Mesothelial cell of epicardium (in vitro differentiated cells): ENCODE measurements at regions not wholly inside any gene's neighbourhood (a gene's known extent, or its start where the extent isn't known, plus 50 kb on each side); places are given as distances from the start of the nearest gene placed in this dataset.

Experiments
- DNase-seq, 2 experiments: peaks; one replicate each; pipeline ENCODE4 v3.0.0; 2021; ENCODE audit warnings: low spot score in 2 of 2; ENCODE audit not compliant: unreplicated experiment in 2 of 2
- H3K27ac Mint-ChIP-seq: 2 replicates; pipeline ENCODE4 v1.8.0; 2021; ENCODE audit warnings: mixed read lengths
- H3K27me3 Mint-ChIP-seq: 2 replicates; pipeline ENCODE4 v1.8.0; 2021; ENCODE audit warnings: low read depth, mixed read lengths
- H3K36me3 Mint-ChIP-seq: 2 replicates; pipeline ENCODE4 v1.8.0; 2021; ENCODE audit warnings: mixed read lengths
- H3K4me1 Mint-ChIP-seq: 2 replicates; pipeline ENCODE4 v1.8.0; 2021; ENCODE audit warnings: mixed read lengths
- H3K4me3 Mint-ChIP-seq: 2 replicates; pipeline ENCODE4 v1.8.0; 2021; ENCODE audit warnings: mild to moderate bottlenecking, moderate library complexity, mixed read lengths
- H3K9me3 Mint-ChIP-seq: 2 replicates; pipeline ENCODE4 v1.8.0; 2021; ENCODE audit warnings: mixed read lengths
- TF ChIP-seq, protein P1 (sequence below): fragments of 200-600 bp; sonication (generic); IDR thresholded peaks from one replicate; pipeline ENCODE4 v1.5.0; 2021; ENCODE audit warnings: antibody characterized with exemption; ENCODE audit not compliant: unreplicated experiment

DNA sequence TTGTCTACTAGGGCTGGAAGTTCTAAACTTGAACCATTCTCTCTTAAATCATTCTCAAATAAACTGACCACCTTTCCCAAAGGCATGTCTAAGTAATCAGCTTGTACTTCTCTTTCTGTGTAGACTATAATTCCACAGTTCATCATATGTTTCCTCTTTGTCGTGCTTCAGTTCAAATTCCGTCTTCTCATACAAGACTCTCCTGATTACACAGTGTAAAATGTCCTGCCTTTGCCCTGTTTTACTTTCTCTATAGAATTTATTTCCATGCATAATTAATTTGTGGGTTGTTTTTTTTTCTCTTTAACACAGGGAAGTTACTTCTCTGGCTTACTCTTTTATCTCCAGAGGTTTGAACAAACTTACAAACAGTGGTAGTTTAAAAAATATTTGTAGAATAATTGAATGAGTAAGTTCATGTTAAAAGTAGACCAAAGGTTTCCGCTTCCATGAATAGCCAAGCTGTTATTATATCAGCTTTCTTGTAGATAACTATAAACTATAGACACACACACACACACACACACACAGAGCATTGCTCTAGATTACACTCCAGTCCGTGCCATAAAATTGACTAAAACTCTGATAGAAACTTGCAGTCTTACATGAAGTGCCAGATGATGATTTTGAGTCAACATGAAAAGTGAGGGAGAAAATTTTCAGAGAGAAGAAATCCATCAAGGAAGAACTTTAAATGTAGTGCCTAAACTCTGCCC is 119.0 kb downstream of the SUCNR1 start:
- no peak overlapping the region for H3K4me3 Mint-ChIP-seq
- no peak overlapping the region for H3K27ac Mint-ChIP-seq
- no peaks in the 10 kb centered on the region for H3K27me3 Mint-ChIP-seq
- no peaks in the 10 kb centered on the region for H3K9me3 Mint-ChIP-seq
- no peak for DNase-seq
- H3K4me1 Mint-ChIP-seq, result no peaks in the 10 kb centered on the region
- TF ChIP-seq, protein P1, sequence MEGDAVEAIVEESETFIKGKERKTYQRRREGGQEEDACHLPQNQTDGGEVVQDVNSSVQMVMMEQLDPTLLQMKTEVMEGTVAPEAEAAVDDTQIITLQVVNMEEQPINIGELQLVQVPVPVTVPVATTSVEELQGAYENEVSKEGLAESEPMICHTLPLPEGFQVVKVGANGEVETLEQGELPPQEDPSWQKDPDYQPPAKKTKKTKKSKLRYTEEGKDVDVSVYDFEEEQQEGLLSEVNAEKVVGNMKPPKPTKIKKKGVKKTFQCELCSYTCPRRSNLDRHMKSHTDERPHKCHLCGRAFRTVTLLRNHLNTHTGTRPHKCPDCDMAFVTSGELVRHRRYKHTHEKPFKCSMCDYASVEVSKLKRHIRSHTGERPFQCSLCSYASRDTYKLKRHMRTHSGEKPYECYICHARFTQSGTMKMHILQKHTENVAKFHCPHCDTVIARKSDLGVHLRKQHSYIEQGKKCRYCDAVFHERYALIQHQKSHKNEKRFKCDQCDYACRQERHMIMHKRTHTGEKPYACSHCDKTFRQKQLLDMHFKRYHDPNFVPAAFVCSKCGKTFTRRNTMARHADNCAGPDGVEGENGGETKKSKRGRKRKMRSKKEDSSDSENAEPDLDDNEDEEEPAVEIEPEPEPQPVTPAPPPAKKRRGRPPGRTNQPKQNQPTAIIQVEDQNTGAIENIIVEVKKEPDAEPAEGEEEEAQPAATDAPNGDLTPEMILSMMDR, result no peak
- no peaks in the 10 kb centered on the region for H3K36me3 Mint-ChIP-seq

DNA sequence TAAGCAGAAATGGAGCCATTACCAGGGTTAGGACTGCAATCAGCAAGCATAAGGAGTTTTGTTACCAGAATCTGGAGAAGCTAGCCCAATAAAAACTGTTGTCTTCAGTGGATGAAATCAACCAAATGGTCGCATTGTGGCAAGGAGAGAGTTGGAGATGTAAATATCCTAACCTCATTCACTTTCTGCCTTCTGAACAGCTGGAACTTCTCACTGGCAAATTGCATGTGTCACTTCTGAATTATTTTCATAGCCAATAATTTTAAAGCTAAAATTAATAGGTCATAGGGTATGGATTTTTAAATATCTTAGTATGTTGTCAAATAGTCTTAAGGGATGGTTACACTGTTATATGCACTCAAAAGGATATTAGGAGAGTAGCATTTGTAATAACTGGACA is 121.6 kb downstream of the SUCNR1 start:
- Mint-ChIP-seq H3K4me3 (no peak overlapping the region), H3K27ac (no peak overlapping the region), H3K27me3 (no peaks in the 10 kb centered on the region), H3K4me1 (no peaks in the 10 kb centered on the region), H3K9me3 (no peaks in the 10 kb centered on the region), H3K36me3 (no peaks in the 10 kb centered on the region)
- TF ChIP-seq, protein P1, result no peak
- no peak for DNase-seq

DNA sequence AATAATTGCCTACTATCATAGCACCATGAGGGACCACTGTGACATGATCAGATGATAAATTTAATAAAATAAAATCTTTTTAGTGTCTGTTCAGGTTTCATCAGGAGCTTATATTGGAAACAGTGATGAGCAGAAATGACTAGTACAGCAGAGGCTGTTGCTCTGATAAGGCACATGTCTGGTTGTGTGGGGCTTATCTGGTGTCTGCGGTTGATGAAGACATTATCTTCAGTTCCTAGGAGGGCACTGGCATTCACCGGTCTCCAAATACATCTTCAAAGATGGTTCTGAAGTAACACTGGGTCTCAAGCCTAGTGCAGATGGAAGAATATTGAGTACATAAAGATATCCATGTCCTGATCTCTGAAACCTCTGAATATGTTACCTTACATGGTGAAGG is 125.3 kb downstream of the SUCNR1 start:
- no peaks in the 10 kb centered on the region for H3K9me3 Mint-ChIP-seq
- H3K27me3 Mint-ChIP-seq, result no peaks in the 10 kb centered on the region
- TF ChIP-seq, protein P1, result no peak
- no peaks in the 10 kb centered on the region for H3K36me3 Mint-ChIP-seq
- no peak for DNase-seq
- no peak overlapping the region for H3K4me3 Mint-ChIP-seq
- no peak overlapping the region for H3K27ac Mint-ChIP-seq
- no peaks in the 10 kb centered on the region for H3K4me1 Mint-ChIP-seq

DNA sequence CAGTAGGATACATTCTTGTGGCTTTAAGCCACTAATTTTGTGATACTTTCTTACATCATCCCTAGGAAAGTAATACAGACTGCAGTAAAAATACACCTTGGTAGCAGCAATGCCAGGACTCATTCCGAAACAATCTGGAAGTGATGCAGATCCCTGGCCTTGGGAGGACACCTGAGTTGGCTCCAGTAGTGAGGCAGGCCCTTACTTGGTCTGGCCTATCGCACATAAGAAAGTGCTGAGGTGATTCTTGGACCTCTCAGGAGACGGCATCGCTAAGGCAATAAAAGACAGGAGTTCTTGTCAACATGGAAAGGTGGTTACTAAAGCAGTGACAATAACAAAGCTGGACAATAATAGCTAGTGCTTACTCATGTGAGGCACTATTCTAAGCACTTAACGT is 126.5 kb downstream of the SUCNR1 start:
- Mint-ChIP-seq H3K4me1 (no peaks in the 10 kb centered on the region), H3K9me3 (no peaks in the 10 kb centered on the region), H3K4me3 (no peak overlapping the region), H3K27ac (no peak overlapping the region), H3K27me3 (no peaks in the 10 kb centered on the region), H3K36me3 (no peaks in the 10 kb centered on the region)
- TF ChIP-seq, protein P1, result no peak
- DNase-seq, result no peak

DNA sequence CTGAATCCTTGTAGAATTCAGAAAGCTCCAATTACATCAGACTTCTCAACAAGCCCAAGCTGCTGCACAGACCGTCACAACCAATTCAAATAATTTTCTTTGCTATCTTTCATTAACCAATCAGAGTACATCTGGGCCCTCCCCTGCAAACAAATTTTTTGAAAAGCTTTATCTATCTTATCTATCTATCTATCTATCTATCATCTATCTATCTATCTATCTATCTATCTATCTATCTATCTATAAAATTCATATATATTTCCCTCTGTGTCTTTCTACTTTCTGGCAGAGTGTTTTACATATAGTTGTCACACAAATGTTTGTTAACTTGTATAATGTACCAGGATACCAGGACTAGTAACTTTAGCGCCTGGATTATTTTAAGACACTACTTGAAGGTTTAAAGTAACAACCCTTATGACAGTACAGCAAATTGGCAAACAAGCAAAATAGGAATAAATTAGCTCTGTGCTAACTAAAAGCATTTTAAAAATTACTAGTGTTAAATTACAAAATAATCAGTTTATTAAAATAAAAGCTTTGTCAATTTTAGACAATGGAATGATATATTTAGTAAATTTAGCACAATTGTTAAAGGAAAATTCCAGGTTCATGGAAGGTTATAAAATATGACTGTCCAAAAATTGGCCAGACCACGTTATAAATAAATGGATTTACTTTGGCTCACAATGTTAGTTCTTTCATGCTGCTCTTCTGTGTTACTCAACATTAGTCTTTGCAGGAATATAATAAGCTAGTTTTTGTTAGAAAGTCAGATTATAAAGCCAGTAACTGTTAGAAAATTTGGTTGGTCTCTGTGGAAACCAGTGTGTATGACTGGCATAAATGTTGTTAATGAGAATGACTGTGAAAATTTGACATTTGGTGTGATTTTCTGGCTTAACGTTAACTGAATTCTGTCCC is 138.6 kb downstream of the SUCNR1 start:
- no peak overlapping the region for H3K27ac Mint-ChIP-seq
- no peaks in the 10 kb centered on the region for H3K36me3 Mint-ChIP-seq
- no peaks in the 10 kb centered on the region for H3K27me3 Mint-ChIP-seq
- TF ChIP-seq, protein P1, result no peak
- no peak overlapping the region for H3K4me3 Mint-ChIP-seq
- no peak for DNase-seq
- no peaks in the 10 kb centered on the region for H3K4me1 Mint-ChIP-seq
- H3K9me3 Mint-ChIP-seq, result peaks cover 5% of the 10 kb centered on the region
